CD4-positive, alpha-beta T cell treated with Interleukin-17A for 1 hour (primary cell): ENCODE measurements at regions not wholly inside any gene's neighbourhood (a gene's known extent, or its start where the extent isn't known, plus 50 kb on each side); places are given as distances from the start of the nearest gene placed in this dataset.

Experiments used
- DNase-seq: peaks from one replicate; pipeline ENCODE4 v3.0.0-alpha.2; 2020

- DNase-seq, result peak; percentile 47
These were observed 530.2 kb downstream of the PTPRC start for GRCh38 chr1:199168888-199169585.

GRCh38 chr1:199170711-199171110 lies 531.9 kb downstream of the PTPRC start:
- DNase-seq, result no peak

GRCh38 chr1:199172171-199173124 lies 533.6 kb downstream of the PTPRC start:
- DNase-seq, result peak; percentile 12

GRCh38 chr1:199173356-199173755 lies 534.5 kb downstream of the PTPRC start:
- DNase-seq, result peak; percentile 71

- no peak for DNase-seq
These were observed 535.5 kb downstream of the PTPRC start for GRCh38 chr1:199174336-199174735.

GRCh38 chr1:199176713-199177112 lies 537.9 kb downstream of the PTPRC start:
- no peak for DNase-seq

GRCh38 chr1:199177241-199177640 lies 538.4 kb downstream of the PTPRC start:
- no peak for DNase-seq

- DNase-seq, result no peak
These were observed 539.8 kb downstream of the PTPRC start for GRCh38 chr1:199178646-199179045.

GRCh38 chr1:199182186-199182843 lies 543.5 kb downstream of the PTPRC start:
- DNase-seq, result no peak

GRCh38 chr1:199184180-199184579 lies 545.3 kb downstream of the PTPRC start:
- DNase-seq, result no peak

- DNase-seq, result no peak
These were observed 556.0 kb downstream of the PTPRC start for GRCh38 chr1:199194862-199195261.

GRCh38 chr1:199197695-199198094 lies 558.9 kb downstream of the PTPRC start:
- no peak for DNase-seq

- DNase-seq, result no peak
These were observed 563.5 kb downstream of the PTPRC start for GRCh38 chr1:199202331-199202730.

GRCh38 chr1:199204231-199204630 lies 565.4 kb downstream of the PTPRC start:
- no peak for DNase-seq

- no peak for DNase-seq
These were observed 567.1 kb downstream of the PTPRC start for GRCh38 chr1:199205740-199206441.

- no peak for DNase-seq
These were observed 570.0 kb downstream of the PTPRC start for GRCh38 chr1:199208847-199209246.

- DNase-seq, result peak; percentile 25
These were observed 579.2 kb downstream of the PTPRC start for GRCh38 chr1:199218065-199218464.

GRCh38 chr1:199218533-199218932 lies 579.7 kb downstream of the PTPRC start:
- DNase-seq, result no peak

- no peak for DNase-seq
These were observed 581.2 kb downstream of the PTPRC start for GRCh38 chr1:199220031-199220430.

GRCh38 chr1:199221371-199222150 lies 582.7 kb downstream of the PTPRC start:
- DNase-seq, result no peak

- no peak for DNase-seq
These were observed 585.1 kb downstream of the PTPRC start for GRCh38 chr1:199223936-199224335.

GRCh38 chr1:199226163-199226562 lies 587.3 kb downstream of the PTPRC start:
- DNase-seq, result peak; percentile 66
